Trophoblast cell (in vitro differentiated cells and primary cell): ENCODE measurements at regions not wholly inside any gene's neighbourhood (a gene's known extent, or its start where the extent isn't known, plus 50 kb on each side); places are given as distances from the start of the nearest gene placed in this dataset.

ENCODE experiments used
- DNase-seq, 2 donors: peaks; one replicate each; pipeline ENCODE4 v3.0.0-alpha.2; 2016
- H2AFZ ChIP-seq: 2 replicates; pipeline ENCODE4 v1.6.1; 2013; ENCODE audit warnings: low read length, moderate library complexity, mild to moderate bottlenecking; ENCODE audit not compliant: insufficient read depth, poor library complexity
- H2AK5ac ChIP-seq: 2 replicates; pipeline ENCODE4 v1.6.1; 2013; ENCODE audit warnings: mild to moderate bottlenecking, low read length
- H2BK120ac ChIP-seq: 2 replicates; pipeline ENCODE4 v1.6.1; 2013; ENCODE audit warnings: low read length, mild to moderate bottlenecking, moderate library complexity; ENCODE audit not compliant: insufficient read depth, poor library complexity
- H2BK12ac ChIP-seq: 2 replicates; pipeline ENCODE4 v1.6.1; 2013; ENCODE audit warnings: mild to moderate bottlenecking, low read length, moderate library complexity
- H2BK5ac ChIP-seq: 2 replicates; pipeline ENCODE4 v1.6.1; 2013; ENCODE audit warnings: low read length, low read depth, moderate library complexity, mild to moderate bottlenecking; ENCODE audit not compliant: poor library complexity
- H3K14ac ChIP-seq: 2 replicates; pipeline ENCODE4 v1.6.1; 2013; ENCODE audit warnings: mild to moderate bottlenecking, low read length
- H3K18ac ChIP-seq: 2 replicates; pipeline ENCODE4 v1.6.1; 2013; ENCODE audit warnings: mild to moderate bottlenecking, low read length
- H3K23ac ChIP-seq: 2 replicates; pipeline ENCODE4 v1.6.1; 2013; ENCODE audit warnings: low read length
- H3K27ac ChIP-seq: 2 replicates; pipeline ENCODE4 v1.5.1; 2013; ENCODE audit warnings: low read depth, mild to moderate bottlenecking, inconsistent platforms, low read length, moderate library complexity
- H3K27me3 ChIP-seq: 2 replicates; pipeline ENCODE4 v1.6.1; 2013; ENCODE audit warnings: inconsistent platforms, mild to moderate bottlenecking, low read length, moderate library complexity; ENCODE audit not compliant: insufficient read depth
- H3K36me3 ChIP-seq, 2 experiments: 1 replicate in 1 of 2; 2 replicates in 1 of 2; pipeline ENCODE4 v1.6.1; 2013; ENCODE audit warnings: low read length in 2 of 2, mild to moderate bottlenecking in 2 of 2, moderate library complexity in 1 of 2; ENCODE audit not compliant: insufficient read depth in 2 of 2, control insufficient read depth in 1 of 2
- H3K4ac ChIP-seq: 2 replicates; pipeline ENCODE4 v1.6.1; 2013; ENCODE audit warnings: low read depth, mild to moderate bottlenecking, low read length, moderate library complexity
- H3K4me1 ChIP-seq, 2 experiments: 1 replicate in 1 of 2; 2 replicates in 1 of 2; pipeline ENCODE4 v1.6.1; 2013; ENCODE audit warnings: low read length in 2 of 2, mild to moderate bottlenecking in 2 of 2, moderate library complexity in 1 of 2; ENCODE audit not compliant: insufficient read depth in 2 of 2, control insufficient read depth in 1 of 2
- H3K4me2 ChIP-seq: 2 replicates; pipeline ENCODE4 v1.6.1; 2013; ENCODE audit warnings: inconsistent platforms, mild to moderate bottlenecking, low read length, moderate library complexity
- H3K4me3 ChIP-seq: 2 replicates; pipeline ENCODE4 v1.5.1; 2013; ENCODE audit warnings: mild to moderate bottlenecking, low read depth, low read length, inconsistent platforms
- H3K79me1 ChIP-seq: one replicate; pipeline ENCODE4 v1.6.1; 2013; ENCODE audit warnings: low read length
- H3K79me2 ChIP-seq: 2 replicates; pipeline ENCODE4 v1.6.1; 2013; ENCODE audit warnings: low read length, mild to moderate bottlenecking; ENCODE audit not compliant: control insufficient read depth, insufficient read depth, poor library complexity
- H3K9ac ChIP-seq: 2 replicates; pipeline ENCODE4 v1.6.1; 2013; ENCODE audit warnings: mild to moderate bottlenecking, low read length
- H3K9me3 ChIP-seq: 2 replicates; pipeline ENCODE4 v1.6.1; 2013; ENCODE audit warnings: low read depth, mild to moderate bottlenecking, control low read depth, inconsistent platforms, low read length; ENCODE audit not compliant: insufficient read depth
- H4K12ac ChIP-seq: 2 replicates; pipeline ENCODE4 v1.6.1; 2013; ENCODE audit warnings: low read depth, mild to moderate bottlenecking, low read length, moderate library complexity
- H4K8ac ChIP-seq: 2 replicates; pipeline ENCODE4 v1.6.1; 2013; ENCODE audit warnings: low read depth, mild to moderate bottlenecking, low read length, moderate library complexity
- H4K91ac ChIP-seq: one replicate; pipeline ENCODE4 v1.6.1; 2013; ENCODE audit warnings: low read depth, mild to moderate bottlenecking, low read length, moderate library complexity
- WGBS: extraction: QIAGEN DNeasy Blood & Tissue Kit; methylation state at CpG from one replicate; pipeline ENCODE4 v1.1.7; 2013; ENCODE audit warnings: missing lambda C conversion rate; ENCODE audit not compliant: insufficient read length, insufficient coverage; ENCODE audit errors: extremely low coverage; 5-methylcytosine and 5-hydroxymethylcytosine counted together

GRCh38 chr2:226405465-226405864 lies 394.2 kb downstream of the IRS1 start:
- no peaks in the 10 kb centered on the region for H3K79me2 ChIP-seq
- no peak overlapping the region for H2AK5ac ChIP-seq
- no CpG with 5 or more reads among the region's 1 CpG for WGBS
- H3K36me3 ChIP-seq: no peaks in the 10 kb centered on the region
- no peaks in the 10 kb centered on the region for H3K27me3 ChIP-seq
- no peak for DNase-seq
- H2BK120ac ChIP-seq: no peak overlapping the region
- no peak overlapping the region for H2BK5ac ChIP-seq
- no peaks in the 10 kb centered on the region for H3K9me3 ChIP-seq
- no peak overlapping the region for H3K18ac ChIP-seq
- no peak overlapping the region for H4K12ac ChIP-seq
- no peaks in the 10 kb centered on the region for H3K4me1 ChIP-seq
- no peak overlapping the region for H3K4me2 ChIP-seq
- no peak overlapping the region for H4K8ac ChIP-seq
- H3K79me1 ChIP-seq: no peaks in the 10 kb centered on the region
- H3K27ac ChIP-seq: no peak overlapping the region
- H2BK12ac ChIP-seq: no peak overlapping the region
- H2AFZ ChIP-seq: no peak overlapping the region
- no peak overlapping the region for H3K4ac ChIP-seq
- H3K9ac ChIP-seq: no peak overlapping the region
- H4K91ac ChIP-seq: no peak overlapping the region
- H3K23ac ChIP-seq: no peak overlapping the region
- H3K4me3 ChIP-seq: no peak overlapping the region
- H3K14ac ChIP-seq: no peak overlapping the region

- H3K14ac ChIP-seq: no peak overlapping the region
- H2AK5ac ChIP-seq: no peak overlapping the region
- no peak overlapping the region for H3K18ac ChIP-seq
- H4K12ac ChIP-seq: no peak overlapping the region
- H2AFZ ChIP-seq: no peak overlapping the region
- no peaks in the 10 kb centered on the region for H3K79me1 ChIP-seq
- H3K27ac ChIP-seq: no peak overlapping the region
- no peak overlapping the region for H3K4me3 ChIP-seq
- no peak overlapping the region for H3K4me2 ChIP-seq
- H3K9me3 ChIP-seq: no peaks in the 10 kb centered on the region
- H2BK12ac ChIP-seq: no peak overlapping the region
- H3K4me1 ChIP-seq: no peaks in the 10 kb centered on the region
- no peaks in the 10 kb centered on the region for H3K36me3 ChIP-seq
- no peak overlapping the region for H3K9ac ChIP-seq
- H2BK120ac ChIP-seq: no peak overlapping the region
- no peak overlapping the region for H3K23ac ChIP-seq
- H3K27me3 ChIP-seq: no peaks in the 10 kb centered on the region
- no peak overlapping the region for H4K91ac ChIP-seq
- no peak overlapping the region for H3K4ac ChIP-seq
- H4K8ac ChIP-seq: no peak overlapping the region
- DNase-seq: peak; percentile 82 to 90
- H3K79me2 ChIP-seq: no peaks in the 10 kb centered on the region
- no CpG with 5 or more reads among the region's 2 CpGs for WGBS
- H2BK5ac ChIP-seq: no peak overlapping the region
These were observed 396.3 kb downstream of the IRS1 start for GRCh38 chr2:226403369-226403768.

- Histone ChIP-seq H4K12ac (no peak overlapping the region), H2AFZ (no peak overlapping the region), H3K27ac (no peak overlapping the region), H3K4ac (no peak overlapping the region), H2AK5ac (no peak overlapping the region), H3K14ac (no peak overlapping the region), H3K18ac (no peak overlapping the region), H3K4me1 (no peaks in the 10 kb centered on the region), H4K91ac (no peak overlapping the region), H3K4me3 (no peak overlapping the region), H3K9me3 (no peaks in the 10 kb centered on the region), H3K27me3 (no peaks in the 10 kb centered on the region), H2BK12ac (no peak overlapping the region), H3K4me2 (no peak overlapping the region), H3K36me3 (no peaks in the 10 kb centered on the region), H2BK120ac (no peak overlapping the region), H4K8ac (no peak overlapping the region), H3K79me2 (no peaks in the 10 kb centered on the region), H3K9ac (no peak overlapping the region), H2BK5ac (no peak overlapping the region), H3K23ac (no peak overlapping the region), H3K79me1 (no peaks in the 10 kb centered on the region)
- no peak for DNase-seq
- no CpG with 5 or more reads among the region's 1 CpG for WGBS
These were observed 400.6 kb downstream of the IRS1 start for GRCh38 chr2:226399006-226399405.

GRCh38 chr2:226398580-226398979 lies 401.0 kb downstream of the IRS1 start:
- no peak overlapping the region for H3K27ac ChIP-seq
- no peak overlapping the region for H3K14ac ChIP-seq

More at GRCh38 chr2:226398580-226398979, 401.0 kb downstream of the IRS1 start:
- Histone ChIP-seq H2AK5ac (no peak overlapping the region), H3K27me3 (no peaks in the 10 kb centered on the region), H3K9ac (no peak overlapping the region), H3K4me3 (no peak overlapping the region), H3K4me2 (no peak overlapping the region), H4K8ac (no peak overlapping the region), H3K36me3 (no peaks in the 10 kb centered on the region), H3K79me1 (no peaks in the 10 kb centered on the region), H2BK12ac (no peak overlapping the region), H4K12ac (no peak overlapping the region), H2BK120ac (no peak overlapping the region), H3K23ac (no peak overlapping the region), H3K18ac (no peak overlapping the region), H4K91ac (no peak overlapping the region), H2AFZ (no peak overlapping the region), H2BK5ac (no peak overlapping the region), H3K4ac (no peak overlapping the region), H3K79me2 (no peaks in the 10 kb centered on the region), H3K9me3 (no peaks in the 10 kb centered on the region), H3K4me1 (no peaks in the 10 kb centered on the region)
- no peak for DNase-seq
- WGBS: no CpG with 5 or more reads among the region's 1 CpG
